MV-4-11 (cell line): ENCODE measurements at regions not wholly inside any gene's neighbourhood (a gene's known extent, or its start where the extent isn't known, plus 50 kb on each side); places are given as distances from the start of the nearest gene placed in this dataset.
"Not testable (repeated sequence)": the region's sequence is repeated elsewhere in the genome, so short reads cannot be mapped to it uniquely, and the experiment has no call there.

Experiments used
- DNase-seq: peaks from one replicate; lab custom pipeline; 2025; lab: John Stamatoyannopoulos, UW

DNA sequence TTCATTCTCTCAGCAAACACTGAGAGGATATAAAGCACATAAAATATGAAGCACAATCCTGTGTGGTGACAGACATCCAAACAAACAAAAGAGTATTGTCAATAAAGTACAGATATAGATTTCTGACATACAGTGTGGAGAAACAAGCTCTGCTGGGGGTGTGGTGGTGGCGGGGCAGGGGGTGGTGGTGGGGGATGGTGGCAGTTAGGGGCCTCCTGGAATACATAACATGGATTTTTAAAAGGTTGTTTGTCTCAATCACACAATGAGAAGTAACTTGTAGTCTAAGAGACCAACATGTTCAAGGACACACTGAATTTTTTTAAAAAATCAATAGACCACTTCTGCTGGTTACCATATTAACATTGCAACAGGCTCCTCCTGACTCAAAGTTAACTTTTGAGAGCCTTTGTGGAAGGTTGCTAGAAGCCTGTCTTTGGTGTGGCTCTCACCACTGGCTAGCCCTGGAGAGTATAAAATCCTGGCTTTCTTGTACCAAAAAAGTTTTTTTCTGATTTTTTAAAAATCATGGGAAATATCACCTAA, 1197.4 kb downstream of the SUCLG1 start:
- DNase-seq, result no peak

- DNase-seq, result no peak
These were observed 1205.2 kb downstream of the SUCLG1 start for GRCh38 chr2:83253848-83254247.

DNA sequence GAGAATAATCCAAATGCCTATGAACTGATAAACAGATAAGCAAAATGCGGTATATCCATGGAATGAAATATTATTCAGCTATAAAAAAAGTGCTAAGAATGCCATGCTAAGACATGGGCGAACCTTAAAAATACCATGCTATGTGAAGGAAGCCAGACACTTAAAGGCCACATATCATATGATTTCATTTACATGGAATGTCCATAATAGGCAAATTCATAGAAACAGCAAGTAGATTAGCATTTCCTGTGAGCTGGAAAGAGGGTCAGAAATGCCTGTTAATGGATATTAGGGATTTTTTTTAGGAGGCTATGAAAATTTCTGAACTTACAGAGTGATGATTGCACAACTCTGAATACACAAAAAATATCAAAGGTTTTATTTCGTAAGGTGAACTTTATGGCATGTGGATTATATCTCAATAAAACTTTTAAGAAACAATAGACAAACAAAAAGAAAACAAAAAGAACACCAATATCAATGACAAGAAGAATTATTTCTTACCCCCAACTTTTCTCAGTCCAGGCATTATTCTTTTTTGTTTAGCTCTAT, 1207.7 kb downstream of the SUCLG1 start:
- DNase-seq, result no peak

GRCh38 chr2:83245806-83246537, 1213.1 kb downstream of the SUCLG1 start:
- not testable (repeated sequence) for DNase-seq

GRCh38 chr2:83240611-83241010, 1218.5 kb downstream of the SUCLG1 start:
- DNase-seq, result no peak

DNA sequence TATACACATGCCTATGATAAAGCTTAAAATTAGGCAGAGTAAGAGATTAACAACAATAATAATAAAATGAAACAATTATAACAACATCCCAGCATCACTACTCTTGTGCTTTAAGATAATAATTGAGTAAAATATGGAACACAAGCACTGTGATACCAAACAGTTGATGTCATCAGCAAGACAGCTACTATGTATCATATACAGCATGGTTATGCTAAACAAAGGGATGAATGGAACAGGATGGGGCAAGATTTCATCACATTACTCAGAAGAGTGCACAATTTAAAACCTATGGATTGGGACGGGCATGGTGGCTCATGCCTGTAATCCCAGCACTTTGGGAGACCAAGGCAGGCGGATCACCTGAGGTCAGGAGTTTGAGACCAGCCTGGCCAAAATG, 1221.0 kb downstream of the SUCLG1 start:
- DNase-seq, result no peak

DNA sequence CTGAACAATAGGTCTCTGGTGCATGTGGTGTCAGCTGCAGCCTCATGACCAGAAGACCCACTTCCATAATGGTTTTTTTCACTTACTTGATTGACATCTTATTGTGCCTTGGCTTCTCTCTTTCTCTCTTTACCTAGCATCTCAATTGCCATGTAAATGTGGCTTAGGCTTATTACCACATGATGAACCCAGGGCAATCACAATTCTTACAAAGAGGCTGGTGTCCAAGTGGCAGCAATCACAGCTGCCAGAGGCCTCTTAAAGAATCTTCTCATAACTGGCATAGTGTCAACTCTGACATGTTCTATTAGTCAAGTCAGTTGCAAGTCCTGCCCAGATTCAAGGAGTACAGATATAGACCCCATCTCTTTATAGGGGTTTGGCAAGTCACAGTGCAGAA, 1224.8 kb downstream of the SUCLG1 start:
- no peak for DNase-seq

DNA sequence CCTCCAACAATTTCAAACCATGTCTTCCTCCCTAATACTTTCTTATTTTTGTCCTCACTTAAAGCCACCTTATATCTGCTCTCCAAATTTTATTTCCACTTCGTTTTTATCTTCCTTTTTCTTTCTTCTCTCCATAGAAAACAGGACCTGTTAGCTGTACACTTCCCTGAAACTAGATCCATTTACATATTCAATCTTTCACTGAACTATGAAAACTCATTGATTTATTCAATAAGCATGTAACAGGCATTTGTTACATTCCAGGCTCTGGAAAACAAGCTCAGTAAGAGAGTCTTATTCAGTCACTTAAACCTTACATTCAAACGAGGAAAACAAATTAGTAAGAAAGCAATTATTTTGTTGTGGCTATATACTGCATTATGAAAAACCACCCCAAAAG, 1225.3 kb downstream of the SUCLG1 start:
- no peak for DNase-seq

GRCh38 chr2:83233326-83233725, 1225.8 kb downstream of the SUCLG1 start:
- no peak for DNase-seq

GRCh38 chr2:83229443-83229842, 1229.6 kb downstream of the SUCLG1 start:
- DNase-seq, result no peak

- DNase-seq, result no peak
These were observed 1234.4 kb downstream of the SUCLG1 start for GRCh38 chr2:83224591-83225200.

DNA sequence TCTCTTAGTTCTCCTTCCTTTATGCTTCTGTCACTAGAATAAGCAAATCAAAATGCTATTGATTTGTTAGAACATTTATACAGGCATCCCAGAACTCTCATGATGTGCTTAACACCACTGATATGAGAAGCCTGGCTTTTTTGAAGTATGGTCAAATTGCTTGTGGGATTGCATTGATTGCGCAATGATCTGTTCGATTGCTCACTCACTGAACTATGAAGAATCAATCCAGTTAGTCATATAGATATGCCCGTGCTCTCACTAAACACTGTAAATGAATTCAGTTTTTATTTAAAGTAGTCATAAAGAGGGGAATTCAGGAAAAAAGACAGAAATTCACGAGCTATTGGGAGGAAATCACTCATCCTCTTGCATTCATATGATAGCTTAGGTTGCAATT, 1237.8 kb downstream of the SUCLG1 start:
- DNase-seq, result peak; percentile 30

GRCh38 chr2:83217854-83218253, 1241.2 kb downstream of the SUCLG1 start:
- DNase-seq, result no peak

DNA sequence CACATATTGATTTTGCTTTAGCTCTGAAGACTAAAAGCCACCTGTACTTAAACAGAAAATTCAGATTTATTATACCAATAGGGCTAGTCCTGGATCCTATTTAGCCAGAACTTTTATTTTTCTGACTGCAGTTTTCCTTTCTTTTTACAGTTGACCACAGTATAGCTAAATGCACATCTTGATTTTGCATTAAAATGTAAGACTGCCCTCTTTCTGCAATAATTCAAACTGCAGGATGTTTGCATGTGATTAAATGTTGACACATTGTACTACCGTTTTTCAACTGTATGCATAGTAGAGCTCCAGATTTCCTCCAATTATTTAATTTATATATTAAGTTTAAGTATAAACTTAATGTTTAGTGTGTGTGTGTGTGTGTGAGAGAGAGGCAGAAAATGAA, 1262.9 kb downstream of the SUCLG1 start:
- peak; percentile 11 for DNase-seq

DNA sequence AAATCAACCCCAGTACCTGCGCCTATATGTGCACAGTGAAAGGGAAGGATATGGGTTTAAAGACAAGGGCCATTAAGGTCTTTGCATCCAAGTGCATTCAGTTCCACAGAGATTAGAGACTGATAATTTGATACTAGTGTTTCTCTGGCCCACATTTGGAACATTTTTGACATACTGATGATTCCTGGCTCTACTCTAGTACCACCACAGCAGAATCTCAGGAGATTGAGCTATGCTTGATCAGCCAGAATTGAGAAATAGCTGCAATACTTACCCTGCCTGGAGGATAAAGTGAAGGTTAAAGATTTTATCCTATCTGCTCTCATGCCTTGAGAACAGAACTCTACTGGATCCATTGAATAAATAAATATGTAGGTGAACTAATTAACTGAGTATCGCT, 1267.8 kb downstream of the SUCLG1 start:
- no peak for DNase-seq

DNA sequence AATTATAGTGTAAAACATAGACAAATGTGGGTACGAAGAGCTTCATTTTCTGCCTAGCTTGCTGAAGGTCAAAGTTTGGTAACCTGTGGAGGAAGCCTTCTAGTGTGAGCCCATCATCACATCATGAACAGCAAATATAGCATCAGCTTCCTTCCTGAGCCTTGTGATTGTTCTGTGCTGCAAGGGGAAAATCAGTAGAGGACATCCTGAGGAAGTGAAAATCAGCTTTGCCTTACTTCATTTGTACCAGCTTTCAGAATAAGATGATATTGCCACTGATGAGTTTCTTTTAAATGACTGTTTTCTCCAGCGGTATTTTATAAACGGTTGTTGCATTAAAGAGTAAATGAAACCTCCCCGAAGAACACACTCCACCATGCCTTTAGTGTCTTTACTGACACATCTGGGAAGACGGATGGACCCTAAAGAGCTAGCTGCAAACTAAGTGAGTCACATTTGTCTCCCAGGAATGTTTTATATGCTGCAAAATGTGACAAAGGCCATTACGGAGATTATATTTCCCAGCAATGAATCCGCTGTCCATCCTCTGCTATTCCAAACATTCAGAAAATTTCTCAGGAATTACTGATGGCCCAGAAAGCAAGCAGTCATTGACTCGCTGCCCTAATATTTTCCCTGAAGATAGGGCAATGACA, 1272.8 kb downstream of the SUCLG1 start:
- DNase-seq, result no peak

DNA sequence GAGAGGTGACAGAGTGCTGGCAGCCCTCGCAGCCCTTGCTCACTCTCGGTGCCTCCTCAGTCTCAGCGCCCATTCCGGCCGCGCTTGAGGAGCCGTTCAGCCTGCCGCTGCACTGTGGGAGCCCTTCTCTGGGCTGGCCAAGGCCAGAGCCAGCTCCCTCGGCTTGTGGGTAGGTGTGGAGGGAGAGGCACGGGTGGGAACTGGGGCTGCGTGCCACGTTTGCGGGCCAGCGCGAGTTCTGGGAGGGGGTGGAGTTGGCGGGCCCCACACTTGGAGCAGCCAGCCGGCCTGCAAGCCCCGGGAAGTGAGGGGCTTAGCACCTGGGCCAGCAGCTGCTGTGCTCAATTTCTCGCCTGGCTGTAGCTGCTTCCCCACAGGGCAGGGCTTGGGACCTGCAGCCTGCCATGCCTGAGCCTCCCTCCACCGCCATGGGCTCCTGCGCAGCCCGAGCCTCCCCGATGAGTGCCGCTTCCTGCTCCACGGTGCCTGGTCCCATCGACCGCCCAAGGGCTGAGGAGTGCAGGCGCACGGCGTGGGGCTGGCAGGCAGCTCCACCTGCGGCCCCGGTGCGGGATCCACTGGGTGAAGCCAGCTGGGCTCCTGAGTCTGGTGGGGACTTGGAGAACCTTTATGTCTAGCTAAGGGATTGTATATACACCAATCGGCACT, 1278.1 kb downstream of the SUCLG1 start:
- DNase-seq, result not testable (repeated sequence)

DNA sequence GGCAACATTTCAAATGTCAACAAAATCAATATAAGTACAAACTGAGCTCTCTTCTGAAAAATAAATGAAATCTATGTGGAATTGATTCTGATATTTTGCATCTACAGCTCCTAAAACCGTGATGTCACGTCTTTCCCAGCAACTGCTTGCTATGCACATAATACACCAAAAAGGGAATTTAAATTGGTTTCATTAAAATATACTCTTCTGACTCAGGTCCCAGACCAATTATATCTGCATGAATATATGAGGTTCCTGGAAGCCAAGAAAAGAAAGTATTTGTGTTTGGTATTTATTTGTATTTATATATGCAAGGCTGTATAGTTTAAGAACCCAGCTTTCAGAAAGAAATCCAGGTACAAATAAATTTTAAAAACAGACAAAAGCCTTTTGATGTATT, 1282.5 kb downstream of the SUCLG1 start:
- DNase-seq, result no peak

DNA sequence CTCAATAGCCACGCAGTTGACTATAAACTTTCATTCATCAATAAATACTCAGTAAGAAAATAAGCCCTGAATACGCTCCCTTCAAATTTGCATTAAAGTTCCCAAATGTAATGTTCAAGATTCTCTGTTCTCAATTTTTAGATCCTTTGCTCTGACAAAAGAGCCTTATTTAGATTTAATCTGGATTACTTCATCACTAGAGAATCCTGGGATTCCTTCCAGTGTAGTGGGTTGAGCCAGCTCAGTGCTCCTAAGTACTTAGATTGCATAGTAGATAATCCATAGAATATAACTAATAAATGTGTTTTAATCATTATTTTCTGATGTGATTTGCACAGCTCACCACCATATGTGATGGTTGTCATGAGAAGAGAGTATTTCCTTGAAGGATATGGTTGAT, 1286.2 kb downstream of the SUCLG1 start:
- no peak for DNase-seq

- DNase-seq, result no peak
These were observed 1290.7 kb downstream of the SUCLG1 start for GRCh38 chr2:83168377-83168776.

DNA sequence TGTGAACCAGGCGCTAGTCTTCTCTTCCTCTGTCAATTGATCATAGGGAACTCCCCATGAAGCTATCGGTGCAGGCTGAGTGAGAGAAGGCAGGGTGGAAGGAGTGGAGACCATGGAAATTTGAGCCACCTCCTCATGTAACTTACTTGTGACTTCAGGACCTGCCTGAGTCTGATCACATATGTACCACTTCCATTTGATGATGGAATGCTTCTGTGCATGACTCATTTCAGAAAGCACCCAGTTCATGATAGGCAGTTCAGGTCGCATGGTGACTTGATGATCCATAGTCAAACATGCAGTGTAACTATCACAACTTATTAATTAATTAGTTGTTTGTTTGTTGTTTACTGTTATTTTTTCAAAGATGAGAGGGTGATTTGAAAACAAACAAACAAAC, 1296.7 kb downstream of the SUCLG1 start:
- DNase-seq, result no peak

GRCh38 chr2:83160571-83160970, 1298.5 kb downstream of the SUCLG1 start:
- DNase-seq, result no peak
